Small intestine (tissue), 7 donors: ENCODE measurements at regions not wholly inside any gene's neighbourhood (a gene's known extent, or its start where the extent isn't known, plus 50 kb on each side); places are given as distances from the start of the nearest gene placed in this dataset.

ENCODE experiments used
- DNase-seq, 2 donors: peaks; one replicate each; pipeline versions ENCODE4 v3.0.0 to v3.0.0-alpha.2; 2013
- FAIRE-seq: peaks from 2 replicates; lab custom pipeline; 2012; peaks lifted over from hg19 to GRCh38; lab: Jason Lieb, UNC
- H3K27ac ChIP-seq, 3 donors: one replicate each; pipeline ENCODE4 v1.5.1; 2013; ENCODE audit warnings: low read length in 2 of 3, mild to moderate bottlenecking in 2 of 3, control low read depth in 1 of 3, inconsistent platforms in 1 of 3, low read depth in 1 of 3, moderate library complexity in 1 of 3
- H3K27me3 ChIP-seq, 3 donors: one replicate each; pipeline ENCODE4 v1.6.1; 2013; ENCODE audit warnings: low read length in 3 of 3, inconsistent platforms in 1 of 3; ENCODE audit not compliant: control insufficient read depth in 3 of 3, insufficient read depth in 3 of 3
- H3K36me3 ChIP-seq, 3 donors: one replicate each; pipeline ENCODE4 v1.6.1; 2013; ENCODE audit warnings: low read length in 3 of 3, inconsistent platforms in 1 of 3, low read depth in 1 of 3, mild to moderate bottlenecking in 1 of 3, moderate library complexity in 1 of 3; ENCODE audit not compliant: control insufficient read depth in 3 of 3, insufficient read depth in 2 of 3
- H3K4me1 ChIP-seq, 3 donors: one replicate each; pipeline ENCODE4 v1.6.1; 2013; ENCODE audit warnings: low read length in 2 of 3, inconsistent platforms in 1 of 3, low read depth in 1 of 3, mild to moderate bottlenecking in 1 of 3, moderate library complexity in 1 of 3; ENCODE audit not compliant: control insufficient read depth in 3 of 3, insufficient read depth in 2 of 3
- H3K4me3 ChIP-seq, 3 donors: one replicate each; pipeline ENCODE4 v1.5.1; 2013; ENCODE audit warnings: low read length in 3 of 3, control low read depth in 1 of 3, inconsistent platforms in 1 of 3, low read depth in 1 of 3, mild to moderate bottlenecking in 1 of 3, moderate library complexity in 1 of 3
- H3K9me3 ChIP-seq, 2 donors: one replicate each; pipeline ENCODE4 v1.6.1; 2013; ENCODE audit warnings: low read depth in 1 of 2, low read length in 1 of 2; ENCODE audit not compliant: control insufficient read depth in 2 of 2, insufficient read depth in 1 of 2
- WGBS, 3 donors: extraction: QIAGEN DNeasy Blood & Tissue Kit; methylation state at CpG; one replicate each; pipeline ENCODE4 v1.1.7; 2013; 5-methylcytosine and 5-hydroxymethylcytosine counted together
- donor health status: healthy with polysubstance abuse.
- donor health status: control.
- donor health status: control.
- donor health status: Bipolar disorder and iron deficiency.
- donor health status: healthy.

GRCh38 chr6:14906621-14907020, 339.2 kb upstream of the JARID2 start:
- 67 to 81% (median 67%) methylated on average over 2 of the region's 2 CpGs for WGBS, 3 donors
- Histone ChIP-seq H3K36me3 (no peaks in the 10 kb centered on the region), H3K4me1 (peaks cover 0 to 18% (median 10%) of the 10 kb centered on the region in 3 donors), H3K4me3 (no peak overlapping the region), H3K27ac (no peak overlapping the region), H3K9me3 (peaks cover 0 to 3% of the 10 kb centered on the region in 2 donors), H3K27me3 (no peaks in the 10 kb centered on the region)
- DNase-seq (no peak), FAIRE-seq (no peak)

DNA sequence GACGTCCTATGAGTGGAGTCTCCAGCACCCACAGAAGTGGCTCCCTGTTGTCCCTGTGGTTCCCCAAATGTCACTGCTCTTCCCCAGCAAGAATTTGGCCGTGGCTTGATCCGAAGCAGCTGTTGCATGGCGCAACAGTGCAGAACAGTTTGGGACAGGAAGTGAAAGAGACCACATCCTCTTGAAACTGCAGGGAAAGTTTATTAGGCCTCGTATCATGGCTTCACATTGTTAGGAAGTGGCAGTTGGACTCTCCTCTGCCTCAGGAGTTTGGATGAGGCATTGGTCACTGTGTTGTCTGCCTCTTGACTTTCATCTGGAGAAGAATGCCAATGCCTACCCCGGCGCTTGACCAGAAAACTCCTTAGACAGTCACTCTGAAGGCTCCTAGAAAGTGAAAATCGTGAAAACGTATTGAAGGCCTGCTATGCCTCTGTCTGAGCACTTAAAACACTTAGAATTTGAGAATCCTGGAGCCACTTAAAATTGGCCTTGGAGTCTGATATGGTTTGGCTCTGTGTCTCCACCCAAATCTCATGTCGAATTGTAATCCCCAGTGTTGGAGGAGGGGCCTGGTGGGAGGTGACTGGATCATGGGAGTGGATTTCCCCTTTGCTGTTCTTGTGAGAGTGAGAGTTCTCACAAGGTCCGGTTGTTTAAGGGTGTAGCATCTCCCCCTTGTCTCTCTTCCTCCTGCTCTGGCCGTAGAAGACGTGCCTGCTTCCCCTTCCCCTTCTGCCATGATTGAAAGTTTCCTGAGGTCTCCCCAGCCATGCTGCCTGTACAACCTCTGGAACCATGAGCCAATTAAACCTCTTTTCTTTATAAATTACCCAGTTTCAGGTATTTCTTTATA, 334.9 kb upstream of the JARID2 start:
- WGBS, 3 donors, result 65 to 93% (median 71%) methylated on average over 12 to 13 of the region's 13 CpGs
- Histone ChIP-seq H3K36me3 (no peaks in the 10 kb centered on the region), H3K4me1 (peaks cover 0 to 7% (median 0%) of the 10 kb centered on the region in 3 donors), H3K4me3 (no peak overlapping the region), H3K27ac (peak overlapping the region in 1 of 3 donors; percentile 87), H3K27me3 (no peaks in the 10 kb centered on the region), H3K9me3 (no peaks in the 10 kb centered on the region)
- FAIRE-seq, result no peak
- no peak for DNase-seq

DNA sequence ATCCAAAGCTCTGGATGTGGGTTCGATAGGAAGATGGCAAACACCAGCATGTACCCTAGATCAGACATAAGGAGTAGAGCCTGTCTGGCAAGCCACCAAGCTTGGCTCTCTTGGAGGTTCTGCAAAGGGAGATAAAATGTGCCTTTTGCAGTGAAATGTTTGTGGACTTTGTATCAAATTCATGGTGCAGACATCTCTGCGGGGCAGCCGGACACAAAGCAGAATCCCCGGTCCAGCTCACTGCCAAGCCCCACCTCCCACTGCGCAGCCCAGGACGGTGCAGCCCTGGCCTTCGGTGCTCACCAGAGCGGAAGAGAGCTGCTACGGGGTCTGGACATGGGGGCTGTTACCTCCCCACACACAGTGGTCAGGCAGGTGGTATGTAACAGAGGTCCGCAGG, 333.6 kb upstream of the JARID2 start:
- H3K27ac ChIP-seq, result no peak overlapping the region
- H3K4me3 ChIP-seq, result no peak overlapping the region
- 59 to 72% (median 71%) methylated on average over 10 of the region's 10 CpGs for WGBS, 3 donors
- FAIRE-seq, result no peak
- no peaks in the 10 kb centered on the region for H3K9me3 ChIP-seq
- no peaks in the 10 kb centered on the region for H3K36me3 ChIP-seq
- H3K4me1 ChIP-seq, result peaks cover 0 to 7% (median 0%) of the 10 kb centered on the region in 3 donors
- no peaks in the 10 kb centered on the region for H3K27me3 ChIP-seq
- no peak for DNase-seq

GRCh38 chr6:14912706-14913105, 333.2 kb upstream of the JARID2 start:
- peaks cover 0 to 7% (median 0%) of the 10 kb centered on the region in 3 donors for H3K4me1 ChIP-seq
- no peaks in the 10 kb centered on the region for H3K27me3 ChIP-seq
- H3K9me3 ChIP-seq, result no peaks in the 10 kb centered on the region
- 90 to 100% (median 93%) methylated on average over 2 of the region's 2 CpGs for WGBS, 3 donors
- DNase-seq (no peak), FAIRE-seq (no peak)
- no peaks in the 10 kb centered on the region for H3K36me3 ChIP-seq
- H3K27ac ChIP-seq, result no peak overlapping the region
- H3K4me3 ChIP-seq, result no peak overlapping the region

DNA sequence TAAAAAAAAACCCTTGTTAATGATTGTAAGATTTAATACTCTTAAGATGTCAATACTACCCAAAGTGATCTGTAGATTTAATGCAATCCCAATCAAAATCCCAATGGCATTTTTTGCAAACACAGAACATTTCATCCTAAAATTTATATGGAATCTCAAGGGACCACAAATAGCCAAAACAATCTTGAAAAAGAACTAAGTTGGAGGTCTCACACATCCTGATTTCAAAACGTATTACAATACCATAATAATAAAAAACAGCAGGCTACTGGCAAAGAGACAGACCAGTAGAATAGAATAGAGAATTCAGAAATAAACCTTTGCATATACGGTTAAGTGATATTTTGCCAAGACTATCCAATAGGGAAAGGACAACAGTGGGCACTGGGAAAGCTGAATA, 331.9 kb upstream of the JARID2 start:
- Histone ChIP-seq H3K27me3 (no peaks in the 10 kb centered on the region), H3K4me3 (no peak overlapping the region), H3K27ac (no peak overlapping the region), H3K36me3 (no peaks in the 10 kb centered on the region), H3K9me3 (no peaks in the 10 kb centered on the region), H3K4me1 (peaks cover 0 to 5% (median 0%) of the 10 kb centered on the region in 3 donors)
- FAIRE-seq, result no peak
- 77 to 83% (median 78%) methylated on average over 2 of the region's 2 CpGs for WGBS, 3 donors
- DNase-seq, result no peak

DNA sequence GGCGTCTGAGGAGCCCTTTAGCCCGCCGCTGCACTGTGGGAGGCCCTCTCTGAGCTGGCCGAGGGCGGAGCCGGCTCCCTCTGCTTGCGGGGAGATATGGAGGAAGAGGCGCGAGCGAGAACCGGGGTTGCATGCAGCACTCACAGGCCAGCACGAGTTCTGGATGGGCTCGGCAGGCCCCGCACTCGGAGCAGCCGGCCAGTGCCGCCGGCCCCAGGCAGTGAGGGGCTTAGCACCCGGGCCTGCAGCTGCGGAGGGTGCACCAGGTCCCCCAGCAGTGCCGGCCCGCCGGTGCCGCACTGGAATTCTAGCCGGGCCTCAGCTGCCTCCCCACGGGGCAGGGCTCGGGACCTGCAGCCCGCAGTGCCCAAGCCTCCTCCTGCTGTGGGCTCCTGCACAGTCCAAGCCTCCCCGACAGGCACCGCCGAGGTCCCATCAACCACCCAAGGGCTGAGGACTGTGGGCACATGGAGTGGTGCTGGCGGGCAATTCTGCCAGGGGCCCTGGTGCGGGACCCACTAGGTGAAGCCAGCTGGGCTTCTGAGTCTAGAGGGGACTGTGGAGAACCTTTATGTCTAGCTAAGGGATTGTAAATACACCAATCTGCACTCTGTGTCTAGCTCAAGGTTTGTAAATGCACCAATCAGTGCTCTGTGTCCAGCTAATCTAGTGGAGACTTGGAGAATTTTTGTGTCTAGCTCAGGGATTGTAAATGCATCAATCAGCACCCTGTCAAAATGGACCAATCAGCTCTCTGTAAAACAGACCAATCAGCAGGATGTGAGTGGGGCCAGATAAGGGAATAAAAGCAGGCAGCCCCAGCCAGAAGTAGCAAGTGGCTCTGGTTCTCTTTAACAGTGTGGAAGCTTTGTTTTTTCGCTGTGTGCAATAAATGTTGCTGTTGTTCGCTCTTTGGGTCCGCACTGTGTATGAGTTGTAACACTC, 329.7 kb upstream of the JARID2 start:
- Histone ChIP-seq H3K4me3 (no peak overlapping the region), H3K27me3 (peaks cover 0 to under 1% (median 0%) of the 10 kb centered on the region in 3 donors), H3K27ac (no peak overlapping the region), H3K4me1 (peaks cover 0 to 5% (median 2%) of the 10 kb centered on the region in 3 donors), H3K9me3 (no peaks in the 10 kb centered on the region), H3K36me3 (no peaks in the 10 kb centered on the region)
- WGBS, 3 donors, result 97 to 98% (median 98%) methylated on average over 28 to 36 of the region's 36 CpGs
- no peak for DNase-seq
- FAIRE-seq, result no peak

DNA sequence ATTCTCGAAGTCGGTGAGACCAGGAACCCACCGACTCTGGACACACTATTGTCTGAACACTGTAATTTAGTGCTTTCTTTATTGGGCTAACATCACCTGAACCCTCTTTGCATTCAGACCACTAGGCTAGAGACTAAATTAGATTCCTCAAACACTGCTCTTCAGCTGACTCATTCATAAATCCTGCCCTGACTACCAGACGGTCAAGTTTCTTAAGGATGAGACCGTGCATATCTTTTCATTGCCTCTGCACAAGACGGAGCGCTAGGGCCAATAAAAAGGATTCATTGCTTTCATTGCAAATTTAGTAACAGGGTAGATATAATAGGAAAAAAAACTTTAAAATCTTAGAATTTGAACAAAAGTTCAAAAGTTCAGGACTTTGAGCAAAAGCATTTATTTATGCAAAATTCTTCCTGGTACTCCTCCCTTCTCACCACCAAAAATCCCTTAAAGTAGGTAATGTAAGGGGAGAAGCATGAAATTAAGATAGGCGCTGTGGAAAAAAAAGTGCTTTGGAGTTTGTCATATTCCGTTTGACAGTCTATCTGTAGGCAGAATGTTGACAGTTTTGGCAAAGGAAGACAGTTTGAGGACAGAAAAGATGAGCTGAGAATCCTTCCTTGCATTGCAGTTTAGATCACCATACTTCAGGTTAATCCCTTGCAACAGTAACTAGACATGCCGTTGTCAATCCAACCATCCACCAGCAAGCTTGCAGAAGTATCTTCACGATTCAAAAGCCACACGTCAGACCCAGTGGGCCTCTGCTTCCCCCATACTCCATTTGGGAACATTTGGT, 328.6 kb upstream of the JARID2 start:
- WGBS, 3 donors, result 81 to 87% (median 84%) methylated on average over 12 of the region's 12 CpGs
- H3K4me1 ChIP-seq, result peaks cover 0 to 10% (median 0%) of the 10 kb centered on the region in 3 donors
- H3K27me3 ChIP-seq, result peaks cover 0 to 4% (median 0%) of the 10 kb centered on the region in 3 donors
- H3K36me3 ChIP-seq, result no peaks in the 10 kb centered on the region
- no peaks in the 10 kb centered on the region for H3K9me3 ChIP-seq
- no peak overlapping the region for H3K27ac ChIP-seq
- DNase-seq, result no peak
- no peak overlapping the region for H3K4me3 ChIP-seq
- FAIRE-seq, result no peak
